IMR-90 (cell line): ENCODE measurements at regions not wholly inside any gene's neighbourhood (a gene's known extent, or its start where the extent isn't known, plus 50 kb on each side); places are given as distances from the start of the nearest gene placed in this dataset.

ENCODE experiments used
- ATAC-seq: fragments of 200-7000 bp; cut with Tn5 transposase; 2 replicates; pipeline ENCODE4 v1.9.1; 2020; ENCODE audit warnings: low read depth, mild to moderate bottlenecking, moderate library complexity
- BruUV-seq: library from RNA; stranded (reverse); fragments of 400-500 nt; replicated peaks from 2 replicates; lab custom pipeline; 2021; lab: Mats Ljungman, UMichigan
- CTCF ChIA-PET: fragments of 300-600 bp; formaldehyde crosslinking; extraction: SDS; loops from one replicate; lab custom pipeline; 2021; ENCODE audit warnings: antibody characterized with exemption; lab: Yijun Ruan, JAX
- POLR2A ChIA-PET: fragments of 300-600 bp; sonication (Branson Sonifier 250); formaldehyde crosslinking; loops from one replicate; lab custom pipeline; 2022; ENCODE audit warnings: antibody characterized with exemption; ENCODE audit not compliant: unreplicated experiment; lab: Charles Lee
- DNase-seq: peaks from one replicate; pipeline ENCODE4 v3.0.0; 2013
- H2AFZ ChIP-seq: replicated peaks from 2 replicates; pipeline ENCODE3; 2013; ENCODE audit warnings: low read length, mild to moderate bottlenecking; ENCODE audit not compliant: poor library complexity
- H2AK5ac ChIP-seq: 2 replicates; pipeline ENCODE4 v1.6.1; 2013; ENCODE audit warnings: low read depth, low read length, inconsistent platforms
- H2AK9ac ChIP-seq: replicated peaks from 2 replicates; pipeline ENCODE3; 2013; ENCODE audit warnings: mild to moderate bottlenecking, low read depth, low read length, moderate library complexity; ENCODE audit not compliant: poor library complexity
- H2BK120ac ChIP-seq: 2 replicates; pipeline ENCODE4 v1.6.1; 2013; ENCODE audit warnings: low read depth, low read length, inconsistent platforms
- H2BK15ac ChIP-seq: 3 replicates; pipeline ENCODE4 v1.6.1; 2013; ENCODE audit warnings: low read depth, low read length, inconsistent platforms
- H2BK20ac ChIP-seq: 2 replicates; pipeline ENCODE4 v1.6.1; 2013; ENCODE audit warnings: low read depth, mild to moderate bottlenecking, inconsistent platforms, low read length, moderate library complexity
- H2BK5ac ChIP-seq: 2 replicates; pipeline ENCODE4 v1.6.1; 2013; ENCODE audit warnings: mild to moderate bottlenecking, low read depth, low read length, inconsistent platforms; ENCODE audit not compliant: poor library complexity, severe bottlenecking
- H3K14ac ChIP-seq: replicated peaks from 2 replicates; pipeline ENCODE4 v1.6.1; 2013; ENCODE audit warnings: low read depth, low read length, inconsistent platforms
- H3K18ac ChIP-seq: 2 replicates; pipeline ENCODE4 v1.6.1; 2013; ENCODE audit warnings: low read depth, low read length, control low read depth
- H3K23ac ChIP-seq: 2 replicates; pipeline ENCODE4 v1.6.1; 2013; ENCODE audit warnings: low read depth, low read length, inconsistent platforms
- H3K27ac ChIP-seq: 2 replicates; pipeline ENCODE4 v1.5.1; 2013; ENCODE audit warnings: mild to moderate bottlenecking, control low read depth, low read length; ENCODE audit not compliant: insufficient read depth
- H3K27me3 ChIP-seq: 2 replicates; pipeline ENCODE4 v1.6.1; 2013; ENCODE audit warnings: low read length; ENCODE audit not compliant: control insufficient read depth, insufficient read depth
- H3K36me3 ChIP-seq: 2 replicates; pipeline ENCODE4 v1.6.1; 2013; ENCODE audit warnings: low read length, mixed read lengths; ENCODE audit not compliant: control insufficient read depth, insufficient read depth
- H3K4ac ChIP-seq: 2 replicates; pipeline ENCODE4 v1.6.1; 2013; ENCODE audit warnings: low read depth, low read length, inconsistent platforms
- H3K4me1 ChIP-seq: 2 replicates; pipeline ENCODE4 v1.6.1; 2013; ENCODE audit warnings: low read length, mixed read lengths; ENCODE audit not compliant: control insufficient read depth, insufficient read depth
- H3K4me2 ChIP-seq: 2 replicates; pipeline ENCODE4 v1.6.1; 2013; ENCODE audit warnings: low read depth, mild to moderate bottlenecking, control low read depth, low read length, moderate library complexity
- H3K4me3 ChIP-seq: 2 replicates; pipeline ENCODE4 v1.5.1; 2013; ENCODE audit warnings: low read depth, mild to moderate bottlenecking, control low read depth, low read length, moderate library complexity; ENCODE audit not compliant: insufficient read depth
- H3K56ac ChIP-seq: 2 replicates; pipeline ENCODE4 v1.6.1; 2013; ENCODE audit warnings: low read length, inconsistent platforms; ENCODE audit not compliant: insufficient read depth; ENCODE audit errors: extremely low read depth
- H3K79me1 ChIP-seq, 2 experiments: 2 replicates each; pipeline ENCODE4 v1.6.1; 2013; ENCODE audit warnings: low read length in 2 of 2, inconsistent platforms in 1 of 2, low read depth in 1 of 2
- H3K9ac ChIP-seq: 2 replicates; pipeline ENCODE4 v1.6.1; 2013; ENCODE audit warnings: low read depth, low read length, control low read depth
- H3K9me1 ChIP-seq: 2 replicates; pipeline ENCODE4 v1.6.1; 2013; ENCODE audit warnings: low read length, inconsistent platforms; ENCODE audit not compliant: insufficient read depth
- H3K9me3 ChIP-seq: 2 replicates; pipeline ENCODE4 v1.6.1; 2013; ENCODE audit warnings: low read length; ENCODE audit not compliant: control insufficient read depth, insufficient read depth
- H4K20me1 ChIP-seq: 2 replicates; pipeline ENCODE4 v1.6.1; 2013; ENCODE audit warnings: low read length, inconsistent platforms; ENCODE audit not compliant: insufficient read depth
- H4K5ac ChIP-seq: 2 replicates; pipeline ENCODE4 v1.6.1; 2013; ENCODE audit warnings: mild to moderate bottlenecking, low read depth, low read length, control low read depth
- H4K8ac ChIP-seq, 2 experiments: 2 replicates each; pipeline ENCODE4 v1.6.1; 2013; ENCODE audit warnings: low read depth in 2 of 2, low read length in 2 of 2, control low read depth in 1 of 2, inconsistent platforms in 1 of 2
- H4K91ac ChIP-seq: 2 replicates; pipeline ENCODE4 v1.6.1; 2013; ENCODE audit warnings: low read depth, low read length, inconsistent platforms; ENCODE audit not compliant: insufficient read depth
- BHLHE40 ChIP-seq: fragments of 150-350 bp; IDR thresholded peaks from 2 replicates; pipeline ENCODE4 v1.6.1; 2016; ENCODE audit warnings: mild to moderate bottlenecking, low read depth, low read length
- MAFK ChIP-seq: IDR thresholded peaks from 2 replicates; pipeline ENCODE4 v1.6.1; 2012; ENCODE audit warnings: low read depth, low read length, improper control_type of control experiment
- WGBS, 2 experiments: methylation state at CpG; one replicate each; pipeline versions ENCODE4 v1.1.5 to v1.1.7; 2013; ENCODE audit warnings: missing lambda C conversion rate in 2 of 2; ENCODE audit not compliant: insufficient read length in 1 of 2; ENCODE audit errors: extremely low coverage in 2 of 2; 5-methylcytosine and 5-hydroxymethylcytosine counted together
- dilution Hi-C: fragments of 300-500 bp; cut with HindIII; formaldehyde crosslinking; loops from one replicate; pipeline ENCODE4 v1.14.3; 2018; ENCODE audit warnings: low sequenced_read_pairs; ENCODE audit not compliant: unreplicated experiment
- in situ Hi-C: fragments of 300-500 bp; cut with MboI; formaldehyde crosslinking; loops from 3 replicates; pipeline ENCODE4 v1.14.3; 2019; ENCODE audit warnings: low sequenced_read_pairs, inconsistent platforms, mixed read lengths
- intact Hi-C: fragments of 100-400 bp; cut with micrococcal nuclease; formaldehyde crosslinking; loops from 2 replicates; pipeline ENCODE4 v1.10.0; 2022

DNA sequence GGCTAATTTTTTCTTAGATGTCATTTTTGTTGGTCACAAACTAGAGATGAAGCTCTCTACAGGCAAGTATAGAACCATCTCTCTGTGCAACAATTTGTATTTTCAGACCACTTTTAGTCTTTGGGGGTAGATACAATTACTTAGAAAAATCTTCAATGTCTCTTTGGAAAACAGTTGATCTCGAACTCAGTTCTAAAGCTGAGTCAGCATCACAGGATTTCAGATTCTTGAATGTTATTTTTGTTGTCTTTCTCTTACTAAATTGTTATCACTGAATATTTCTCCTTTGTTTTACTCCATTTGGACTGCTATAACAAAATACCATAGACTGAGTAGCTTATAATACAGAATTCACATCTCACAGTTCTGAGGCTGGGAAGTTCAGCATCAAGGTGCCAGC lies 1557.0 kb downstream of the SI start:
- no CpG with 5 or more reads among the region's 1 CpG for WGBS, 2 experiments
- TF ChIP-seq MAFK (peak; percentile 25; the same call in 1 of the 2 replicates), BHLHE40 (no peak)

More for the DNA sequence above, 1557.0 kb downstream of the SI start:
- in situ Hi-C loops: no loop called here
- no peak overlapping the region for H3K14ac ChIP-seq
- ChIA-PET POLR2A (no interaction called here), CTCF (no interaction called here)
- no peak overlapping the region for H2AFZ ChIP-seq
- intact Hi-C loops: no loop called here
- H2AK5ac ChIP-seq: no peak overlapping the region
- no peak overlapping the region for H3K23ac ChIP-seq
- no peak overlapping the region for H3K56ac ChIP-seq
- ATAC-seq (no peak), DNase-seq (no peak)
- no peaks in the 10 kb centered on the region for H3K4me1 ChIP-seq
- H2BK120ac ChIP-seq: no peak overlapping the region
- H3K36me3 ChIP-seq: no peaks in the 10 kb centered on the region
- H3K4me3 ChIP-seq: no peak overlapping the region
- H3K4me2 ChIP-seq: no peak overlapping the region
- no peak overlapping the region for H3K27ac ChIP-seq
- no peak overlapping the region for H2BK20ac ChIP-seq
- no peak overlapping the region for H4K5ac ChIP-seq
- H2BK15ac ChIP-seq: no peak overlapping the region
- no TSS peak for BruUV-seq
- H3K27me3 ChIP-seq: no peaks in the 10 kb centered on the region
- no peak overlapping the region for H2AK9ac ChIP-seq
- H2BK5ac ChIP-seq: no peak overlapping the region
- H4K8ac ChIP-seq: no peak overlapping the region
- no peak overlapping the region for H3K4ac ChIP-seq
- H4K91ac ChIP-seq: no peak overlapping the region
- peaks cover 5% of the 10 kb centered on the region for H3K9me3 ChIP-seq
- H3K9me1 ChIP-seq: no peaks in the 10 kb centered on the region
- no peaks in the 10 kb centered on the region for H3K79me1 ChIP-seq
- dilution Hi-C loops: no loop called here
- H4K20me1 ChIP-seq: no peaks in the 10 kb centered on the region
- no peak overlapping the region for H3K18ac ChIP-seq
- H3K9ac ChIP-seq: no peak overlapping the region
